ENCODE measurements at regions not wholly inside any gene's neighbourhood (a gene's known extent, or its start where the extent isn't known, plus 50 kb on each side); places are given as distances from the start of the nearest gene placed in this dataset.
"Not testable (repeated sequence)": the region's sequence is repeated elsewhere in the genome, so short reads cannot be mapped to it uniquely, and the experiment has no call there.

- DNase-seq: no peak
These were observed 83.6 kb downstream of the PLEKHG1 start for GRCh38 chr6:150683320-150683719.

GRCh38 chr6:150684161-150684560 lies 84.5 kb downstream of the PLEKHG1 start:
- DNase-seq: no peak

- no peak for DNase-seq
These were observed 85.2 kb downstream of the PLEKHG1 start for GRCh38 chr6:150684714-150685459.

- DNase-seq: no peak
These were observed 86.2 kb downstream of the PLEKHG1 start for GRCh38 chr6:150685860-150686259.

- no peak for DNase-seq
These were observed 86.9 kb downstream of the PLEKHG1 start for GRCh38 chr6:150686566-150686965.

GRCh38 chr6:150687508-150687907 lies 87.8 kb downstream of the PLEKHG1 start:
- no peak for DNase-seq

GRCh38 chr6:150689900-150690590 lies 90.4 kb downstream of the PLEKHG1 start:
- no peak for DNase-seq

- no peak for DNase-seq
These were observed 91.0 kb downstream of the PLEKHG1 start for GRCh38 chr6:150690681-150691080.

GRCh38 chr6:150691463-150691862 lies 91.8 kb downstream of the PLEKHG1 start:
- no peak for DNase-seq

- no peak for DNase-seq
These were observed 92.9 kb downstream of the PLEKHG1 start for GRCh38 chr6:150692604-150693003.

GRCh38 chr6:150694889-150695288 lies 95.2 kb downstream of the PLEKHG1 start:
- no peak for DNase-seq

GRCh38 chr6:150695652-150696051 lies 96.0 kb downstream of the PLEKHG1 start:
- DNase-seq: no peak

GRCh38 chr6:150696190-150696589 lies 96.5 kb downstream of the PLEKHG1 start:
- DNase-seq: no peak

- DNase-seq: not testable (repeated sequence)
These were observed 97.2 kb downstream of the PLEKHG1 start for GRCh38 chr6:150696918-150697317.

GRCh38 chr6:150697515-150697914 lies 97.8 kb downstream of the PLEKHG1 start:
- no peak for DNase-seq

- DNase-seq: no peak
These were observed 98.7 kb downstream of the PLEKHG1 start for GRCh38 chr6:150698391-150698790.

- DNase-seq: no peak
These were observed 103.0 kb downstream of the PLEKHG1 start for GRCh38 chr6:150702675-150703074.

GRCh38 chr6:150704447-150705192 lies 104.9 kb downstream of the PLEKHG1 start:
- no peak for DNase-seq

GRCh38 chr6:150705392-150705791 lies 105.7 kb downstream of the PLEKHG1 start:
- DNase-seq: peak; percentile 43

- DNase-seq: no peak
These were observed 110.6 kb downstream of the PLEKHG1 start for GRCh38 chr6:150710236-150710635.

- DNase-seq: no peak
These were observed 111.4 kb downstream of the PLEKHG1 start for GRCh38 chr6:150711061-150711460.

GRCh38 chr6:150711584-150712504 lies 112.2 kb downstream of the PLEKHG1 start:
- DNase-seq: no peak

All from right kidney (tissue), 1 donor.